Glomerular visceral epithelial cell (primary cell): ENCODE measurements at regions not wholly inside any gene's neighbourhood (a gene's known extent, or its start where the extent isn't known, plus 50 kb on each side); places are given as distances from the start of the nearest gene placed in this dataset.

Experiments
- DNase-seq: peaks from one replicate; pipeline ENCODE4 v3.0.0-alpha.2; 2016; ENCODE audit errors: extremely low spot score

DNA sequence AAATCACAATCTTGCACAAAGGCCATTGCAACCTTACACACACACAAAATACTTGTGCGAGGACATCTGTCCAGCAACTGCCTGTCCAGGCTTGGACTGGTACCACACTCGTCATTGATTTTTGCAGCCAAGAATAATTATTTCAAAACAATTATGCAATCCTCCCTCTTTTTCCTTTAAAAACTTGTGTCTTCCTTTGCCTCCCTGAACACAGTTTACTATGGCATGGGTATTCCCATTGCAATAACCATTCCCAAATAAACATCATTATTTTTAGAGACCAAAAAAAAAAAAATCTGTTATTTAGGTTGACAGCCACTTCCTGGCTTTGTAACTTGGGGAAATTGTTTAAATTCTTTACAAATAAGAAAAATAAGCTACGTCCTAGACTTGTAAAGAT lies 54.0 kb downstream of the C11orf91 start:
- DNase-seq, result no peak

DNA sequence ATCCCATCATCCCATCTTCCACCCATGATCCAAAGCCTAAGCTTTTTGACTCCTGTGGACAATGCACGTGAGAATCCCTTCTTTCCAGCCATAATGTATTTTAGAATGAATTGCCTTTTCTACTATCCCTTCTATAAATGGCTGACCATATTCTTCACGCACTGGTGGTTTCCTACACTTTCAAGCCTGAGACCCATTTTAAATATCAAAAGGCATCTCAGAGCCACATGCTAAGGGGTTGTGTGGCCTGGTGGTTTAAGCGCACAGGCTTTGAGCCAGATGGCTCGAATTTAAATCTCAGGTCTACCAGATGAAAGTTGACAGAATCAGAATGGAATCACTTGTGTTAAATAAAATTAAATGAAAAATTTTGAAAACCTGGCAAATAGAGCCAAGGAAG lies 54.5 kb downstream of the C11orf91 start:
- no peak for DNase-seq

DNA sequence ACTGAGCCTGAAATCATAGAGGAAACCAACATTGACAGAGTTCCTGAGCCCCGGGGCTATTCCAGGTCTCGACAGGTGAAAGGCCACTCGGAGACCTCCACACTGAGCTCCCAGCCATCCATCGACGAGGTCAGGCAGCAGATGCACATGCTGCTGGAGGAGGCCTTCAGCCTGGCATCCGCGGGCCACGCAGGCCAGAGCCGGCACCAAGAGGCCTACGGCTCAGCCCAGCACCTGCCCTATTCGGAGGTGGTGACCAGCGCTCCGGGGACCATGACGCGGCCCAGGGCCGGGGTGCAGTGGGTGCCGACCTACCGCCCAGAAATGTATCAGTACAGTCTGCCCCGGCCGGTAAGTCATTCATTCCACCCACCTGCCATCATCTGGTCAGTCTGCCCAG lies 54.9 kb downstream of the C11orf91 start:
- no peak for DNase-seq

DNA sequence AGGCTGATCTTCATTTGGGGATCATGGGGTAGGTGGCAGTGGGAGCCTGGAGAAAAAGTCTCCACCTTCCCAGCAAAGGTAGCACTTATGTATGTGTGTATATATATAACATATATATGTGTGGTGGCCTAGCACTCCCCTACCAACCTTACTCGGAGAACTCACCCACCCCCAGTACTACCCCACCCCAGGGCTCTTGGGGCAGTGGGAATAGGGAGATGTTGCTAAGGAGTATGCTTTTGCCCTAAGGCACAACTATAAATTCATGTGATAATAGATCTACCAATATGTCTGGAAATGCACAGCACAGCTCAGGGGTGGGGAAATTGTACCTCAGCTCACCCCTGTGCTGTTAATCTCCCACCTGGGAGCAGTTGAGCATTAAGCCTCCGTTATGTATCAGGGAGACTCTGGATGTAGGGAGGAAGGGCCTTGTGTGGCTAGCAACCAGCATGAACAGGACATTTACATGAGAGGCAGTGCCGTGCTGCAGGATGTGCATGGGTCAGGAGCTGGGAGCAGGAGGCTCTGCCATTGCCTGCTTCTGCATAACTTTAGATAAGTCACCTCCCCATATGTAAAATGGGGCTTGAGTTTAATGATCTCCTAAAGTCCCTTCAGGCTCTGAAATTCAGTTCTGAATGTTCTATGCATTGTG lies 57.3 kb downstream of the C11orf91 start:
- DNase-seq, result no peak

DNA sequence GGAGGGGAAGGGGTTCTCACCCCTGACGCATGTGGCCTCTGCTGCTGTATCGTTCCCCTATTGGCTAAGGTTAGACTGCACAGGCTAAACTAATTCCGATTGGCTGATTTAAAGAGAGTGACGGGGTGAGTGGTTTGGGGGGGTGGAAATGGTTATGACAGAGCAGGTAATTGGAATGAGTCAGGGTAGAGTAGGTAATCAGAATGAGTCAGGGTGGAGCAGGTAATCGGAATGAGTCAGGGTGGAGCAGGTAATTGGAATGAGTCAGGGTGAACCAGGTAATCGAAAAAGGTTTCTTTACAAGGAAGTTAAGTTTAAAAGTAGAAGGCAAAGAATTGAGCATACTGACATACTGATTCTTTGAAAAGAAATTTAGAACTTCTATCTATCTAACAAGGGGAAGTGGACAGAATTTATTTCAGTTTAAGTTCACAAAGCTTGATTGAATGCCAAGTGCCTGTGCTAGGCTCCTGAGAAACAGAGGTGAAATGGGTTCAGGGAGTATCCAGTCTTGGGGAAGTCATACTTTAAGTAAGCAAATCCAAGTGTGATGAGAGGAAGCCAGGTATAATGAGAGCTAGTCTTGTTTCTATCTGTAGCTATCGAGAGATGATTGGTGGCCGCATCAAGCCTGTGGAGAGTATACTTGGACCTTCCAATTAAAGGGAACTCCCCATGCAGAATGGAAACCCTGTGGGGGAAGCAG lies 58.0 kb downstream of the C11orf91 start:
- DNase-seq, result no peak

DNA sequence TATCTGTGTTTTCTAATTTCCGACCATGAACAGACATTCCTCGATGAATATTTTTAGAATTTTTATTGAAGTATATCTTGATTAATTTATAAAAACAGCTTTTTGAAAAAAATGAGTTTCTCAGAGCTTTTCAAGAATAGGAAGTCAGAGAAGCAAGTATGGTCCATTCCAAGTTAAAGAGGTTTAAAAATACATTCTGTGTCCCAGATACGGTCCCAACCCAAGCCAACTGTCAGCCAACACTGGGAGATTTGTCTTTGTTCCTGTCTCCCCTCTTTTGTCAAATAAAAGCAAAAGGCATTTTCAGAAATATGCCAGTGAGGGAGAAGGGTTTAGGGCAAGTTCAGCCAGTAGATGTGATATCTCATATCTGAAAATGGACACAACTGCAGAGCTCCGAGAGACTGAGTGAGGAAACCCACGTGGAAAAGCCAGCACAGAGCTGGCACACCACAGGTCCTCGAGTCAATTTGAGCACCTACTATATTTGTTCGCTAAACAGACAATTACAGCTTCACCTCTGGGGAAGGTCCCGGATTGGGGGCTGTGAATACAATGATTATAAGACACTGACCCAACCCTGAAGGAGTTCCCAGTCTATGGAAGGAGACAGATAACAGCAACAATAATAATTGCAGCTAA lies 59.8 kb downstream of the C11orf91 start:
- DNase-seq, result no peak

DNA sequence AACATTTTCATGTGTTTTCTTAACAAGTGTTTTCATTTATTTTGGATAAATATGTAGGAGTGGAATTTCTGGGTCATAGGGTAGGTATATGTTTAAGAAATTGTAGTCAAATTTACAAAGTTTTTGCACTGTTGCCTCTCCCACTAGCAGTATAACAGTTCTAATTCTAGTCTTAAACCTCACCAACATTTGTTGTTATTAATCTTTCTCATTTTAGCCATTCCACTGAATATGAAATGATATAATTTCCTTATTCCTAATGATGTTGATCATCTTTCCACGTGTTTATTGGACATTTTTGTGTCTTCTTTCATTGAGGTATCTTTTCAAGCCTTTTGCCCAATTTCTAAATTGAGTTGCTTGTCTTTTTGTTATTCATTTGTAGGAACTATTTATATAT lies 62.0 kb downstream of the C11orf91 start:
- DNase-seq, result no peak

DNA sequence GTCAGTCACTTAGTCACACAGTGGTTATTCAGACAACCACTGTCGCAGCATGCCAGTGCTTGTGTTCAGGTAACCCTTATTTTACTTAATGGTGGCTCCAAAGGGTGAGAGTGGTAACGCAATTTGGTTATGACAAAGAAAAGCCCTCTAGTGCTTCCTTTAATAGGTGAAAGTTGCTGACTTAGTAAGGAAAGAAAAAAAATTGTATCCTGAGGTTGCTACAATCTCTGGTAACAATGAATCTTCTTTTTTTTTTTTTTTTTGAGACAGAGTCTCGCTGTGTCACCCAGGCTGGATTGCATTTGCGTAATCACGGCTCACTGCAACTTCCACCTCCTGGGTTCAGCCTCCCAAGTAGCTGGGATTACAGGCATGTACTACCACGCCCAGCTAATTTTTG lies 64.5 kb downstream of the C11orf91 start:
- no peak for DNase-seq

DNA sequence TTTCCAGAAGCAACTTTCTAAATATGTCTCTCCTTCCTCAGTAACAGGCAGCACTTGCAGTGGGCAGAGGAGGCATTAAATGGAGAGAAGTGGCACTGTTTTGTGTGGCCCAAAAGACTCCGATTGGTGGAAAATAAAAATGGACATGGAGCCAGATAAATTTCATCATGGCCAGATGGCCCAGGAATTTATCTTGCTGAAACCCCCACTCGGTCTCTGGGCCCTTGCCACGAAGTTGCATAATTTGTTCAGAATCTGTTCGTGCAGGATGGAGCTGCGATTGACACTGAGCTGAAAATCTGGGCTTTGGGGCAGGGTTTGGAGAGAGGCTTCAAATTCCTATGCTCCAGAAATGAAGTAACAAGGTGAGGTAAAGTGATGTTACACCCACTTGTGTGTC lies 65.5 kb downstream of the C11orf91 start:
- no peak for DNase-seq

DNA sequence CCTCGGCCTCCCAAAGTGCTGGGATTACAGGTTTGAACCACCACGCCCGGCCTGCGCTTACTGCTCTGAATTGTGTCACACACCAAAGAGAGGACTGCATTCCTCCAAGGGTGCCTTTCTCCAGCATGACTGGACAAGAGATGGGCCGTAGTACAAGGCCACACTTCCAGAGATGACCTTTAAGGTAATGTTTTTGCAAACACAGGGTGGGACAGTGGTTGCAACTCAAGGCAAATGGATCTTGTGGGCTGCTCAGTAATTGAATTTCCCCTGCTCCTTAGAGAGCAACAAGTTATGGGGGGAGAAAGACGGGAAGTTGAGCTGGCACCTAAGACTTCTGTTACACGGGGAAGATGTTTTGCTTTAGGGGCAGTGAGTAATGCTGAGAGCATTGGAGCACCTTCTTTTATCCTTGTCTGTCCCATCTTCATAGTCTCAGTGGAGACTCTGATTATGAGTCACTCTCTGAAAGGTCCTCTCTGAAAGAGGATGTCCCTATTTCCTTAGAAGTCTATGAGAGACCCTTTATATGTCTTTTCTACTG lies 66.3 kb downstream of the C11orf91 start:
- peak; percentile 27 for DNase-seq

DNA sequence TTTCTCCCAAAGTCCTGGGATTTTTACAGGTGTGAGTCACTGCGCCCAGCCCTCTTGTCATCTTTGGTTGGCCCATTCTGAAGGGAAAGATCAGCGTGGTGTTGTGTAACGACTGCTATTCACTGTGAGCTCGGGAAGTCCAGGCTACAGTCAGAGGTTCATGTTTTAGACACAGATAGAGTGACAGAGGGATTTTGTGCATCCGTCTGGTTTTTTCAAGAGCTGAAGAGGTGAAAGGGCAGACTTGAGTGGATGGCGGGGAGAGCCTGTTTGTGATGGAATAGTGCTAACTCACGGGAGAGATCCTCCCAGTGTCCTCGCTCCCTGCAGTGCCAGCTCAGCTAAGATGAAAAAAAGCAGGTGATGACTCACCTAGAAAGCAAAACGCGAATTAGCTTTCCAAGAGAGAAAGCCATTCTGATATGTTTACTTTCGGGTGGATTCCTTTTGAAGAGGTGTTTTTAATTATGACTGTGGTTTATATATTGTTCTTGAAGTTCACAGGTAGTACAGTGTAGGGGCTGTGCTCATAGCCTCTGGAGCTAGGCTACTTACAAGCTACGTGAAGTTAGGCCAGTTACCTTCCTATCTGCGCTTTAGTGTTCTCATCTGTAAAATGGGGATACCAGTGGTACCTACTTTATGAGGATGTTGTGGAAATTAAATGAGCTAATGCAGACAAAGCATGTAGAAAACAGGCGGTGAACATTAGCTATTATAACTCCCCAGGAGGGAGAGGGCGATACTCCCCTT lies 67.2 kb downstream of the C11orf91 start:
- DNase-seq, result peak; percentile 50

DNA sequence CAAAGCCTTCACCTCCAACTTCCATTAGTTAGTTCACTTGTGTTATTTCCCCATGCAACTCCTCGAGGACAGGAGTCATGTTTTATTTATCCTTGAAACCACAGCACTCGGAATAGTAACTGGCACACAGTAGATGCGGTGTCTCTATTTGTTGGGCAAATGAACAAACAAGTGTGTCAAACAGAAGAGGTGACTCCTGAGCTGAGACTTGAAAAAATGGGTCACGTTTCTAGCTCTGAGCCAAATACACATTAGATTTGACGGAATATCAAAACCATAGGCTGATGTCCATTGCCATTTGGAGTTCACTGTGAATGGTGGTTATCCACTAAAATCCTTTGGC lies 68.9 kb downstream of the C11orf91 start:
- no peak for DNase-seq

DNA sequence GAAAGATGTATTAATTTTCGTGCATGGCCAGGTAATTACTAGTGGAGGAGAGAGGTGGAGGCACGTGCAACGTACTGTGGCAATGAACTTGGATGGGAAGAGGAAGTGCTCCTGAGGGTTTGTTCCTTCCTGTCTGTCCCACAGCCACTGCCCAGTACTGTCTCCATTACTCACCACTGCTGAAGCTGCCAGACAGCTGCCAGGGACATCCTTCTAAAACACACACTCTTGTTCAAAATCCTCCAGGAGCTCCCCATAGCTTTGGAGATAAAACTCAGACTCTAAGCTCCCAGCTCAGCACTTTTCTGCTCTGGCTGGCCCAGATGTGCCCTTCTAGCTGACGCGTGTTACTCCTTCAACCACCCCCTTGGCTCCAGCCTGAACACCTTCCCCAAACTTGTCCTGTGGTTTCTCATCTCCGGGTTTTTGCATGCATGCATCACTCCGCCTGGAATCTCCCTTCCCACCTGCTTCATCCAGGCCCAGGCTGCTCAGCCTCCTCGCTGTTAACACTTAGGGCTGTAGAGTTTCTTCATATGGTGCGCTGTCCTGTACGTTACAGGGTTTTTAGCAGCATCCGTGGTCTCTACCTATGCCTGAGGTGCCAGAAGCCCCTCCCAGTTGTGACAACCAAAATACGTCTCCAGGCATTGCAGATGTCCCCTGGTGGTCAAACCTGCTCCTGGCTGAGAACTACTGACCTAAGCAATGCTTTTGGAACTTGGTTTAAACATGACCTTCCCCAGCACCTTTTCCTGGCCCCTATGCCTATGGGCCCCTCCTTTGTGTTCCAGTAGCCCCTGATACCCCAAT lies 69.5 kb downstream of the C11orf91 start:
- DNase-seq, result no peak

DNA sequence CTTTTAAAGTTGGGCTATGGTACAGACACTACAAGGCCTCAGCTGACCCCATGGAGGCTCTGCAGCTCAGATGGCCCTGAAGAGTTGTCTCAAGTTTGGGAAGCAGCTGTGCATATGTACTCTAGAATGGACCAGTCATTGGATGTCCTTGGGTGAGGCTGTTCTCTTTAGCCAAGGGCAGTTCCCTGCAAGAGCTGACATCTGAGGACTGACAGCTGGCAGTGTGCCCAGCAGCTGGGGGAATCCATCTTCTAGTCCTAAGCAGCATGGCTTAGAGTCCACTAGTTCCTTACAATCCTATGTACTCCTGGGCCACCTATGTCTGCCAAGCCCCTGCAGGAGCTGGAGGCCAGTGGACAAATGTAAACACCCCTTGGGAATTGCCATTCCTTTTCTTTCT lies 76.5 kb downstream of the C11orf91 start:
- DNase-seq, result no peak

DNA sequence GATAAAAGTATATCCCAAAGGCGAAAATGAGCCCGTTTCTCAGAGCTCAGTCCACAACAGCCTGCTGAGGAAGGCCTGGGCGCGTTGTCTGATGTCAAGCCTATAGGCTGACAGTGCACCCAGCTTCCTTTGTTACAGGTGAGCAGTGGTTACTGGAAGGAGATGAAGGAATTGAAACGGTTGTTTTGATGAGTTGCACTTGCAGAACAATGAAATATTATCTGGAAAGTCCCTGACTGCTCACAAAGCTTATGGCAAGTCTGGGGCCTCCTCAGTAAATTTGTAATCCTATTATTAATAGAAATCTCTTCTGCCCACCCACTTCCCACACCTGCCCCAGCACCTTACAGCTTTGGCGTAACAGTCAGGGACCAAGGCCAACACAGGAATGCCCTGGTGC lies 77.8 kb downstream of the C11orf91 start:
- DNase-seq, result no peak

DNA sequence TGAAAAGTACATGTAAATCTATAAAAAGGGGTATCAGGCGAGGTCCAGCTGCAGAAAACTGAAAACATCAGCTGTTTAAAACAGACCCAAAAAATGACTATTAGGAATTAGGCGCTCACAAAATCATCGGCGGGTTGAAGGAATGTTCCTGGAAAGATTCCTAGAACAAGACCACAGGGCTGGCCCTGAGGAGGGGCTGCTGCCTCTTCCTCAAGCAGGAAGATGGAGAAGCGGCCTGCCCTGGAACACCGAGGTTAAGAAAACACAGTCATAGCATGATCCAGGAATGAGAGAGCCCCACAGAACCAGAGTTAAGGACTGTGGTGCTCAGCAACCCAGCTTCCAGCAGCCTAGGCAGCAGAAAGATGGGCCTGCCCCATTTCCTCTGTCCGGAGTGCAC lies 78.4 kb downstream of the C11orf91 start:
- no peak for DNase-seq

DNA sequence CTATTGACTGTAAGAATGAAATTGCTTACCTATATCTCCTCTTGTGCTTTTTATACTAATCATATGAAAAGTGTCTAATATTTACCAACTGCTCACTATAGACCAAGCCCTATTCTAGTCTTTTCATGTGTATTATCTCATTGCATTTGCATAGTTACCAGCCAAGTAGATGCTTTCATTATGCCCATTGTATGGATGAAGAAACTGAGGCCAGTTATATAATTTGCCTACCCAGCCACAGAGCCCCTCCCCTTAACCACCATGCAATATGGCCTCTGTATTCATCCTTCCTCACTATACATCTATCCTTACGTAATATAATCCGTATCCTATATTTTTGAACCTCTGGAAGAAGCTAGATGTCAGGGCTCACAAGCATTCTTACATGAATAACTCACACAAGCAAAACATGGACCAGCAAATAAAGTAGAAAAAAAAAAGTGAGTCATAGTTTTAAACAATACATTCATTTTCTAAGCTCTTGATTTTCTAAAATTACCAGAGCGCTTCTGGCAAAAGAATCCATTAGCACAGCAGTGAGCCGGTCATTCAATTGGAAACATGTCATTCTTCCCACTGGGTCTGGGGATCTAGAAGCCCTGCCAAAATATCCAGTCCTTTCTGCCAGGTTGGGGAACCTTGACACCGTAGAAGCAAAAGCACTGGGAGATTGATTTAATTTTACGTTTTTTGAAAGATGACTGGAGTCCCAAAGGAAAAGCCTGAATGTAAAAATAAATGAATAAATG lies 80.0 kb downstream of the C11orf91 start:
- no peak for DNase-seq

DNA sequence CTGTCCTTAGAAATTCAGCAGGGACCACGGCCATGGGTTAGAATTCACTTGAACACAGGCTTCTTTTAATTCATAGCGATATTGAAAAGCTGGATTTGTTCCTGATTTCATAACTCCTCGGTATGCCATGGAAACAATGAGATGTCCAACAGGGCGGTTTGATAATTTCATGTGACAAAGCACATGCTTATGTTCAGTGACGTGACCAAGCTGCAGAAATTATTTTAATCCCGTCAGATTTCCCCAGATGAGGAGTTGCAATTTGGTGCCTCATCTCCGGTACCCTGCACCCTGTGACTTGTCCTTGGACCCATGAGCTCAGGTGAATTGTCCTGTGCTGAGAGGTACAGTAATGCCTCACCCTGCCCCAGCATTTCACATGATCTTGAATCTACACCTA lies 81.7 kb downstream of the C11orf91 start:
- DNase-seq, result no peak

DNA sequence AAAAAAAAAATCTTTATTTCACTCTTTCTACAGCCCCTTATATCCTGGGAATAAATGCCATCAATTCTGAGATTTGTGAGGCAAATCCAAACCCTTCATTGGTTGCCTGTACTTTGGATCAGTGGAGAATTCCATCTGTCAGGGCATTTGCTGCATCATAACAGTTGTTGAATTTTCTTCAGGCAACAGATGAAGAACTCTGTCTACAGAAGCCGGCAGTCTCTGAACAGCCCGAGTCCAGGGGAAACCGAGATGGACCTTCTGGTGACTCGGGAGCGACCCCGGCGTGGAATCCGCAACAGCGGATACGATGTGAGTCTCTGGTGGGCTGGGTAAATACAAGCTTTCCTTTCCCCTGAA lies 82.3 kb downstream of the C11orf91 start:
- no peak for DNase-seq

DNA sequence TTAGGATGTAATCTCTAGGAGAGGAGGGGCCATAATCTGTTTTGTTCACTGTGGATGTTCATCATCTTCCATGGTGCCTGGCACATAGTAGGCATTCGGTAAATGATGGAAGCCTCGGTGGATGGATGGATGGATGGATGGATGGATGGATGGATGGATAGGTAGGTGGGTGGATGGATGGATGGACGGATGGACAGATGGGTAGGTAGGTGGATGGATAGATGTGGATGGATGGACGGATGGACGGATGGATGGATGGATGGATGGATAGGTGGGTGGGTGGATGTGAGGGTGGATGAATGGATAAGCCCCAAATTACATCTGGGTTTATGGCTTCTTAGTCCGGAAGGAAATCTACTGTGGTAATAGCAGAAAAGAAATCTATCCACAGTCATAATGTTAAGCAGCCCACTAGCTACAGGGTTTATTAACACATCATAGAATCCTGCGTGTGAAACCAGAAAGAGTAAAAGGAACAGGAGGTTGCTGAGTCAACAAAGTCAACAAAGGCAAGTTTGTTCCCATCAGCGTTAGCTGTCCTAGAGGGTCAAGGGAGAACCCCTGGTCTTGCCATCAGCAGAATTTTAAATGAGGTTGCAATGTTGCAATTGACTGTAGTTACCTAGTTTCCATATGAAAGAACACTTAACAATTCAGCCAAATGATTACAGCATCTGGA lies 82.8 kb downstream of the C11orf91 start:
- DNase-seq, result no peak
